Thyroid gland (tissue), 4 donors: ENCODE measurements at regions not wholly inside any gene's neighbourhood (a gene's known extent, or its start where the extent isn't known, plus 50 kb on each side); places are given as distances from the start of the nearest gene placed in this dataset.

Experiments
- CTCF ChIP-seq, 6 experiments: fragments of 200-600 bp in 3 of 6; fragments of 450-650 bp in 3 of 6; sonication (generic) in 3 of 6; IDR thresholded peaks; one replicate each; pipeline ENCODE4 v1.5.1; 2016 to 2019; ENCODE audit warnings: antibody characterized with exemption in 6 of 6, mild to moderate bottlenecking in 2 of 6, inconsistent platforms in 1 of 6, moderate library complexity in 1 of 6
- POLR2A ChIP-seq, 2 donors: fragments of 450-650 bp; IDR thresholded peaks; one replicate each; pipeline ENCODE4 v1.6.1; 2017; ENCODE audit warnings: antibody characterized with exemption in 2 of 2, mild to moderate bottlenecking in 2 of 2, moderate library complexity in 1 of 2

GRCh38 chr6:140825731-140826130, 1307.0 kb upstream of the GJE1 start:
- no peak for TF ChIP-seq CTCF (IDR thresholded peaks at IDR 0.05)
- no peak for TF ChIP-seq POLR2A (IDR thresholded peaks at IDR 0.05)
